Sigmoid colon (tissue), 6 donors: ENCODE measurements at regions not wholly inside any gene's neighbourhood (a gene's known extent, or its start where the extent isn't known, plus 50 kb on each side); places are given as distances from the start of the nearest gene placed in this dataset.

Source experiments
- DNase-seq: peaks from one replicate; pipeline ENCODE4 v3.0.0-alpha.2; 2019
- H3K27ac ChIP-seq, 4 donors: fragments of 200-600 bp; sonication (generic); one replicate each; pipeline ENCODE4 v1.5.1; 2016 to 2019; ENCODE audit warnings: mild to moderate bottlenecking in 1 of 4
- H3K27me3 ChIP-seq, 3 donors: fragments of 200-600 bp; sonication (generic); one replicate each; pipeline ENCODE4 v1.5.1; 2019; ENCODE audit warnings: mild to moderate bottlenecking in 1 of 3
- H3K36me3 ChIP-seq, 4 donors: fragments of 200-600 bp; sonication (generic); one replicate each; pipeline ENCODE4 v1.5.1; 2016 to 2019
- H3K4me1 ChIP-seq, 4 donors: fragments of 200-600 bp; sonication (generic); one replicate each; pipeline ENCODE4 v1.5.1; 2017 to 2019
- H3K4me3 ChIP-seq, 4 donors: fragments of 200-600 bp; sonication (generic); one replicate each; pipeline ENCODE4 v1.5.1; 2017 to 2019; ENCODE audit warnings: mild to moderate bottlenecking in 2 of 4, moderate library complexity in 1 of 4
- H3K9me3 ChIP-seq, 4 donors: fragments of 200-600 bp in 3 of 4; sonication (generic) in 3 of 4; one replicate each; pipeline versions ENCODE4 v1.5.1 to v1.6.1; 2013 to 2019
- CTCF ChIP-seq, 4 experiments: fragments of 450-650 bp in 3 of 4; fragments of 200-600 bp in 1 of 4; IDR thresholded peaks; one replicate each; pipeline ENCODE4 v1.5.1; 2016 to 2019; ENCODE audit warnings: antibody characterized with exemption in 4 of 4, mild to moderate bottlenecking in 3 of 4, moderate library complexity in 2 of 4
- EP300 ChIP-seq, 4 donors: sonication (generic); formaldehyde crosslinking; IDR thresholded peaks; one replicate each; pipeline ENCODE4 v1.6.1; 2017; ENCODE audit warnings: antibody characterized with exemption in 4 of 4
- POLR2A ChIP-seq, 2 donors: fragments of 450-650 bp; IDR thresholded peaks; one replicate each; pipeline ENCODE4 v1.6.1; 2016; ENCODE audit warnings: antibody characterized with exemption in 2 of 2, mild to moderate bottlenecking in 2 of 2, moderate library complexity in 2 of 2
- POLR2AphosphoS5 ChIP-seq, 4 donors: sonication (generic); formaldehyde crosslinking; IDR thresholded peaks; one replicate each; pipeline ENCODE4 v1.6.1; 2017; ENCODE audit warnings: antibody characterized with exemption in 4 of 4
- WGBS, 2 donors: extraction: QIAGEN DNeasy Blood & Tissue Kit; methylation state at CpG; one replicate each; pipeline ENCODE4 v1.1.7; 2013; 5-methylcytosine and 5-hydroxymethylcytosine counted together
- intact Hi-C: fragments of 100-400 bp; cut with DNase I; formaldehyde crosslinking; loops from one replicate; pipeline ENCODE4 v1.15.1; 2023
- donor health status: healthy with polysubstance abuse.
- donor health status: healthy.

GRCh38 chr15:53133255-53133850 is 343.2 kb upstream of the ONECUT1 start:
- intact Hi-C loops = no loop called here
- no peaks in the 10 kb centered on the region for H3K4me1 ChIP-seq
- H3K36me3 ChIP-seq = no peaks in the 10 kb centered on the region
- no peak for TF ChIP-seq POLR2A (IDR thresholded peaks at IDR 0.05)
- TF ChIP-seq CTCF (IDR thresholded peaks at IDR 0.05) = no peak
- H3K27ac ChIP-seq = no peak overlapping the region
- 64 to 90% methylated on average over 6 of the region's 6 CpGs for WGBS, 2 donors
- H3K27me3 ChIP-seq = no peaks in the 10 kb centered on the region
- DNase-seq = no peak
- no peak overlapping the region for H3K4me3 ChIP-seq
- H3K9me3 ChIP-seq = no peaks in the 10 kb centered on the region

GRCh38 chr15:53130943-53131342 is 340.8 kb upstream of the ONECUT1 start:
- Histone ChIP-seq H3K36me3 (no peaks in the 10 kb centered on the region), H3K27ac (no peak overlapping the region), H3K4me3 (no peak overlapping the region), H3K9me3 (no peaks in the 10 kb centered on the region), H3K4me1 (no peaks in the 10 kb centered on the region), H3K27me3 (no peaks in the 10 kb centered on the region)
- TF ChIP-seq POLR2AphosphoS5 (IDR thresholded peaks at IDR 0.05) (no peak), CTCF (IDR thresholded peaks at IDR 0.05) (no peak), EP300 (IDR thresholded peaks at IDR 0.05) (no peak), POLR2A (IDR thresholded peaks at IDR 0.05) (no peak)
- intact Hi-C loops = no loop called here
- 95 to 97% methylated on average over 3 of the region's 3 CpGs for WGBS, 2 donors
- no peak for DNase-seq

- no peaks in the 10 kb centered on the region for H3K9me3 ChIP-seq
- DNase-seq = no peak
- TF ChIP-seq EP300 (IDR thresholded peaks at IDR 0.05) = no peak
Measured at GRCh38 chr15:53129121-53129904, 339.2 kb upstream of the ONECUT1 start.

GRCh38 chr15:53128652-53129051 is 338.5 kb upstream of the ONECUT1 start:
- intact Hi-C loops = no loop called here
- Histone ChIP-seq H3K27me3 (no peaks in the 10 kb centered on the region), H3K36me3 (no peaks in the 10 kb centered on the region), H3K27ac (no peak overlapping the region), H3K9me3 (no peaks in the 10 kb centered on the region), H3K4me3 (no peak overlapping the region), H3K4me1 (no peaks in the 10 kb centered on the region)
- TF ChIP-seq EP300 (IDR thresholded peaks at IDR 0.05) (no peak), POLR2A (IDR thresholded peaks at IDR 0.05) (no peak), CTCF (IDR thresholded peaks at IDR 0.05) (no peak), POLR2AphosphoS5 (IDR thresholded peaks at IDR 0.05) (no peak)
- WGBS, 2 donors = 46 to 70% methylated on average over 5 of the region's 5 CpGs
- no peak for DNase-seq

More at GRCh38 chr15:53129121-53129904, 339.2 kb upstream of the ONECUT1 start:
- no peak overlapping the region for H3K27ac ChIP-seq
- H3K27me3 ChIP-seq = no peaks in the 10 kb centered on the region
- H3K4me3 ChIP-seq = no peak overlapping the region
- H3K36me3 ChIP-seq = no peaks in the 10 kb centered on the region
- H3K4me1 ChIP-seq = no peaks in the 10 kb centered on the region
- intact Hi-C loops = no loop called here
- 81 to 87% methylated on average over 12 of the region's 12 CpGs for WGBS, 2 donors

- H3K36me3 ChIP-seq = no peaks in the 10 kb centered on the region
- no peaks in the 10 kb centered on the region for H3K4me1 ChIP-seq
- H3K27me3 ChIP-seq = no peaks in the 10 kb centered on the region
- H3K9me3 ChIP-seq = no peaks in the 10 kb centered on the region
- H3K4me3 ChIP-seq = no peak overlapping the region
- intact Hi-C loops = no loop called here
- no peak for DNase-seq
- no peak overlapping the region for H3K27ac ChIP-seq
- 46 to 64% methylated on average over 4 of the region's 4 CpGs for WGBS, 2 donors
- no peak for TF ChIP-seq POLR2A (IDR thresholded peaks at IDR 0.05)
- no peak for TF ChIP-seq CTCF (IDR thresholded peaks at IDR 0.05)
- TF ChIP-seq EP300 (IDR thresholded peaks at IDR 0.05) = no peak
- TF ChIP-seq POLR2AphosphoS5 (IDR thresholded peaks at IDR 0.05) = no peak
Measured at GRCh38 chr15:53126144-53126543, 336.0 kb upstream of the ONECUT1 start.
